ENCODE measurements at regions not wholly inside any gene's neighbourhood (a gene's known extent, or its start where the extent isn't known, plus 50 kb on each side); places are given as distances from the start of the nearest gene placed in this dataset.
A peak's percentile ranks its signal among the peaks of the same experiment; 100 is the strongest.

- no peak for DNase-seq (ENCODE audit: low read depth in 1 of 2, low spot score in 1 of 2)
- in situ Hi-C loops (cut with HindIII; ENCODE audit: low pct_unique_long_range_greater_than_20kb, low sequenced_read_pairs), result no loop called here
- TF ChIP-seq JUND (IDR thresholded peaks at IDR 0.05; ENCODE audit: low read depth), result no peak
Measured at GRCh38 chr2:120592084-120592483, 143.6 kb upstream of the GLI2 start.

- no peak for TF ChIP-seq JUND (IDR thresholded peaks at IDR 0.05; ENCODE audit: low read depth)
- DNase-seq (ENCODE audit: low read depth in 1 of 2, low spot score in 1 of 2), result no peak
- in situ Hi-C loops (cut with HindIII; ENCODE audit: low pct_unique_long_range_greater_than_20kb, low sequenced_read_pairs), result no loop called here
Measured at GRCh38 chr2:120593921-120594686, 141.6 kb upstream of the GLI2 start.

GRCh38 chr2:120594856-120595685 is 140.6 kb upstream of the GLI2 start:
- peak; percentile 54 to 72 for DNase-seq (ENCODE audit: low read depth in 1 of 2, low spot score in 1 of 2)
- in situ Hi-C loops (cut with HindIII; ENCODE audit: low pct_unique_long_range_greater_than_20kb, low sequenced_read_pairs), result no loop called here
- no peak for TF ChIP-seq JUND (IDR thresholded peaks at IDR 0.05; ENCODE audit: low read depth)

- TF ChIP-seq JUND (IDR thresholded peaks at IDR 0.05; ENCODE audit: low read depth), result no peak
- no peak for DNase-seq (ENCODE audit: low read depth in 1 of 2, low spot score in 1 of 2)
- in situ Hi-C loops (cut with HindIII; ENCODE audit: low pct_unique_long_range_greater_than_20kb, low sequenced_read_pairs), result no loop called here
Measured at GRCh38 chr2:120595739-120596138, 139.9 kb upstream of the GLI2 start.

- DNase-seq (ENCODE audit: low read depth in 1 of 2, low spot score in 1 of 2), result no peak
- in situ Hi-C loops (cut with HindIII; ENCODE audit: low pct_unique_long_range_greater_than_20kb, low sequenced_read_pairs), result no loop called here
- no peak for TF ChIP-seq JUND (IDR thresholded peaks at IDR 0.05; ENCODE audit: low read depth)
Measured at GRCh38 chr2:120596191-120596811, 139.4 kb upstream of the GLI2 start.

GRCh38 chr2:120596990-120597594 is 138.6 kb upstream of the GLI2 start:
- DNase-seq (ENCODE audit: low read depth in 1 of 2, low spot score in 1 of 2), result no peak
- TF ChIP-seq JUND (IDR thresholded peaks at IDR 0.05; ENCODE audit: low read depth), result no peak
- in situ Hi-C loops (cut with HindIII; ENCODE audit: low pct_unique_long_range_greater_than_20kb, low sequenced_read_pairs), result no loop called here

- in situ Hi-C loops (cut with HindIII; ENCODE audit: low pct_unique_long_range_greater_than_20kb, low sequenced_read_pairs), result no loop called here
Measured at GRCh38 chr2:120597595-120598193, 138.0 kb upstream of the GLI2 start.

GRCh38 chr2:120598416-120598815 is 137.3 kb upstream of the GLI2 start:
- DNase-seq (ENCODE audit: low read depth in 1 of 2, low spot score in 1 of 2), result no peak
- in situ Hi-C loops (cut with HindIII; ENCODE audit: low pct_unique_long_range_greater_than_20kb, low sequenced_read_pairs), result no loop called here
- no peak for TF ChIP-seq JUND (IDR thresholded peaks at IDR 0.05; ENCODE audit: low read depth)

More at GRCh38 chr2:120597595-120598193, 138.0 kb upstream of the GLI2 start:
- no peak for DNase-seq (ENCODE audit: low read depth in 1 of 2, low spot score in 1 of 2)
- no peak for TF ChIP-seq JUND (IDR thresholded peaks at IDR 0.05; ENCODE audit: low read depth)

GRCh38 chr2:120599072-120599471 is 136.6 kb upstream of the GLI2 start:
- in situ Hi-C loops (cut with HindIII; ENCODE audit: low pct_unique_long_range_greater_than_20kb, low sequenced_read_pairs), result no loop called here
- TF ChIP-seq JUND (IDR thresholded peaks at IDR 0.05; ENCODE audit: low read depth), result no peak
- no peak for DNase-seq (ENCODE audit: low read depth in 1 of 2, low spot score in 1 of 2)

GRCh38 chr2:120599656-120600055 is 136.0 kb upstream of the GLI2 start:
- no peak for TF ChIP-seq JUND (IDR thresholded peaks at IDR 0.05; ENCODE audit: low read depth)
- in situ Hi-C loops (cut with HindIII; ENCODE audit: low pct_unique_long_range_greater_than_20kb, low sequenced_read_pairs), result no loop called here
- DNase-seq (ENCODE audit: low read depth in 1 of 2, low spot score in 1 of 2), result no peak

- TF ChIP-seq JUND (IDR thresholded peaks at IDR 0.05; ENCODE audit: low read depth), result no peak
- no peak for DNase-seq (ENCODE audit: low read depth in 1 of 2, low spot score in 1 of 2)
- in situ Hi-C loops (cut with HindIII; ENCODE audit: low pct_unique_long_range_greater_than_20kb, low sequenced_read_pairs), result no loop called here
Measured at GRCh38 chr2:120600335-120600734, 135.3 kb upstream of the GLI2 start.

- in situ Hi-C loops (cut with HindIII; ENCODE audit: low pct_unique_long_range_greater_than_20kb, low sequenced_read_pairs), result no loop called here
- no peak for DNase-seq (ENCODE audit: low read depth in 1 of 2, low spot score in 1 of 2)
- no peak for TF ChIP-seq JUND (IDR thresholded peaks at IDR 0.05; ENCODE audit: low read depth)
Measured at GRCh38 chr2:120600786-120601185, 134.9 kb upstream of the GLI2 start.
